Endodermal cell (in vitro differentiated cells): ENCODE measurements at regions not wholly inside any gene's neighbourhood (a gene's known extent, or its start where the extent isn't known, plus 50 kb on each side); places are given as distances from the start of the nearest gene placed in this dataset.

Experiments used
- DNase-seq: peaks from one replicate; pipeline ENCODE4 v3.0.0-alpha.2; 2017
- H3K27ac ChIP-seq: 2 replicates; pipeline ENCODE4 v1.5.1; 2013; ENCODE audit warnings: mild to moderate bottlenecking, low read depth, low read length, moderate library complexity
- H3K27me3 ChIP-seq: 2 replicates; pipeline ENCODE4 v1.6.1; 2013; ENCODE audit warnings: mild to moderate bottlenecking, low read length, moderate library complexity; ENCODE audit not compliant: insufficient read depth, control insufficient read depth, poor library complexity, severe bottlenecking
- H3K36me3 ChIP-seq: 2 replicates; pipeline ENCODE4 v1.7.0; 2013; ENCODE audit warnings: mild to moderate bottlenecking, low read length, moderate library complexity; ENCODE audit not compliant: control insufficient read depth, insufficient read depth
- H3K4me1 ChIP-seq: one replicate; pipeline ENCODE4 v1.7.0; 2013; ENCODE audit warnings: low read length; ENCODE audit not compliant: control insufficient read depth, insufficient read depth
- H3K4me3 ChIP-seq: 2 replicates; pipeline ENCODE4 v1.5.1; 2013; ENCODE audit warnings: mild to moderate bottlenecking, low read length, moderate library complexity
- H3K9ac ChIP-seq: 2 replicates; pipeline ENCODE4 v1.6.1; 2013; ENCODE audit warnings: mild to moderate bottlenecking, low read length, moderate library complexity; ENCODE audit not compliant: poor library complexity, severe bottlenecking; ENCODE audit errors: extremely low read depth
- H3K9me3 ChIP-seq: 2 replicates; pipeline ENCODE4 v1.6.1; 2013; ENCODE audit warnings: mild to moderate bottlenecking, low read length, moderate library complexity; ENCODE audit not compliant: control insufficient read depth
- H3K27ac Mint-ChIP-seq: 2 replicates; pipeline ENCODE4 v1.8.0; 2020; ENCODE audit warnings: mixed read lengths
- H3K27me3 Mint-ChIP-seq: 2 replicates; pipeline ENCODE4 v1.8.0; 2021; ENCODE audit warnings: mild to moderate bottlenecking, mixed read lengths; ENCODE audit not compliant: insufficient read depth
- H3K36me3 Mint-ChIP-seq: 2 replicates; pipeline ENCODE4 v1.8.0; 2020; ENCODE audit warnings: low read depth, mixed read lengths
- H3K4me1 Mint-ChIP-seq: 2 replicates; pipeline ENCODE4 v1.8.0; 2020; ENCODE audit warnings: mixed read lengths
- H3K4me3 Mint-ChIP-seq: 2 replicates; pipeline ENCODE4 v1.8.0; 2020; ENCODE audit warnings: mild to moderate bottlenecking, moderate library complexity, mixed read lengths
- H3K9me3 Mint-ChIP-seq: 2 replicates; pipeline ENCODE4 v1.8.0; 2020; ENCODE audit warnings: mild to moderate bottlenecking, mixed read lengths
- whole genome bisulfite sequencing, 2 experiments: methylation state at CpG; one replicate each; pipeline versions ENCODE4 v1.1.5 to v1.1.7; 2013; ENCODE audit warnings: missing lambda C conversion rate in 2 of 2, mixed read lengths in 1 of 2; ENCODE audit not compliant: insufficient coverage in 1 of 2, insufficient read length in 1 of 2; 5-methylcytosine and 5-hydroxymethylcytosine counted together
- TF ChIP-seq, protein P1 (sequence below): fragments of 200-600 bp; sonication (generic); conservative IDR thresholded peaks from 2 replicates; pipeline ENCODE4 v1.5.0; 2021; ENCODE audit warnings: antibody characterized with exemption, mild to moderate bottlenecking

DNA sequence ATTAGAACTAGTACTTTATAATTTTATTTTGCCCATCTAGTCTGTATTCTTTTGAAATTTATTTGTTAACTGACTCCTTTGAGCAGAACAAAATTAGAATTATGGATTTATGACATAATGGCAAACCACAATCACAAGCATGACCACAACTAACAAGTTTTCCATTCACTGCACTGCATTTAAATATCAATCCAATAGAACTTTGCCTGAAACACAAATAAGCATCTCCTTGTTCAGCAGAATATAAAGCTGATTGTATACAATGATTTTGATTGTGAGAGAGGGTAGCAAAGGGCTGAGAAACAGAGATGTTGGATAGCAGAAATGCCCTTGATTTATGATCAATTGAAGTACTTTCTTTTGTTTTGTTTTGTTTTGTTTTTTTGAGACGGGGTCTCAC, 495.5 kb upstream of the RGS18 start:
- H3K4me3 ChIP-seq, result no peak overlapping the region
- no peaks in the 10 kb centered on the region for H3K4me1 ChIP-seq
- Mint-ChIP-seq H3K36me3 (no peaks in the 10 kb centered on the region), H3K27me3 (no peaks in the 10 kb centered on the region), H3K9me3 (no peaks in the 10 kb centered on the region), H3K4me3 (no peak overlapping the region), H3K27ac (no peak overlapping the region), H3K4me1 (no peaks in the 10 kb centered on the region)
- DNase-seq, result no peak
- H3K36me3 ChIP-seq, result no peaks in the 10 kb centered on the region
- no peak overlapping the region for H3K9ac ChIP-seq
- no peaks in the 10 kb centered on the region for H3K27me3 ChIP-seq
- TF ChIP-seq, protein P1, sequence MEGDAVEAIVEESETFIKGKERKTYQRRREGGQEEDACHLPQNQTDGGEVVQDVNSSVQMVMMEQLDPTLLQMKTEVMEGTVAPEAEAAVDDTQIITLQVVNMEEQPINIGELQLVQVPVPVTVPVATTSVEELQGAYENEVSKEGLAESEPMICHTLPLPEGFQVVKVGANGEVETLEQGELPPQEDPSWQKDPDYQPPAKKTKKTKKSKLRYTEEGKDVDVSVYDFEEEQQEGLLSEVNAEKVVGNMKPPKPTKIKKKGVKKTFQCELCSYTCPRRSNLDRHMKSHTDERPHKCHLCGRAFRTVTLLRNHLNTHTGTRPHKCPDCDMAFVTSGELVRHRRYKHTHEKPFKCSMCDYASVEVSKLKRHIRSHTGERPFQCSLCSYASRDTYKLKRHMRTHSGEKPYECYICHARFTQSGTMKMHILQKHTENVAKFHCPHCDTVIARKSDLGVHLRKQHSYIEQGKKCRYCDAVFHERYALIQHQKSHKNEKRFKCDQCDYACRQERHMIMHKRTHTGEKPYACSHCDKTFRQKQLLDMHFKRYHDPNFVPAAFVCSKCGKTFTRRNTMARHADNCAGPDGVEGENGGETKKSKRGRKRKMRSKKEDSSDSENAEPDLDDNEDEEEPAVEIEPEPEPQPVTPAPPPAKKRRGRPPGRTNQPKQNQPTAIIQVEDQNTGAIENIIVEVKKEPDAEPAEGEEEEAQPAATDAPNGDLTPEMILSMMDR, result no peak
- H3K27ac ChIP-seq, result no peak overlapping the region
- 73 to 100% methylated on average over 1 of the region's 1 CpG for WGBS, 2 experiments
- no peaks in the 10 kb centered on the region for H3K9me3 ChIP-seq

DNA sequence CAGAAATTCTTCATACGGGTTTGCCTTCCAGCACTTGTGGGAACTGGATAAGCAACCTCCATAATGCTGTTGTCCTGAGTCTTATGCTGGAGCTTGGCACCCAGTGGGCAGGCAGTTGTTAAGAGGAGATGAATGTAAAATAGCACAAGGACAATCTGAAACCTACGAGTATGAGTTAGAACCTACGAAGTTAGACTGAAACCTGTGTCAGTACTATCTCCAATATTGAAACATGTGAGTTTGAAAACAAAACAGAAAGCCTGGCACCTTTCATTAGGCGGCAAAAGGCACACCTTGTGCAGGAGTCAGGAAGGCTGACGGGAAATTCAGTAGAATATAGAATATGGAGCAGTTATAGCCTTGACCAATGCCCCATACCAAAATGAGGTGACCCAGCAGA, 489.7 kb upstream of the RGS18 start:
- Histone ChIP-seq H3K9me3 (no peaks in the 10 kb centered on the region), H3K4me3 (no peak overlapping the region), H3K27ac (no peak overlapping the region), H3K36me3 (no peaks in the 10 kb centered on the region), H3K9ac (no peak overlapping the region), H3K4me1 (no peaks in the 10 kb centered on the region), H3K27me3 (no peaks in the 10 kb centered on the region)
- TF ChIP-seq, protein P1, result no peak
- Mint-ChIP-seq H3K27me3 (no peaks in the 10 kb centered on the region), H3K4me3 (no peak overlapping the region), H3K36me3 (no peaks in the 10 kb centered on the region), H3K4me1 (peaks cover 6% of the 10 kb centered on the region), H3K27ac (no peak overlapping the region), H3K9me3 (no peaks in the 10 kb centered on the region)
- DNase-seq, result no peak
- WGBS, 2 experiments, result 90 to 95% methylated on average over 5 of the region's 5 CpGs

DNA sequence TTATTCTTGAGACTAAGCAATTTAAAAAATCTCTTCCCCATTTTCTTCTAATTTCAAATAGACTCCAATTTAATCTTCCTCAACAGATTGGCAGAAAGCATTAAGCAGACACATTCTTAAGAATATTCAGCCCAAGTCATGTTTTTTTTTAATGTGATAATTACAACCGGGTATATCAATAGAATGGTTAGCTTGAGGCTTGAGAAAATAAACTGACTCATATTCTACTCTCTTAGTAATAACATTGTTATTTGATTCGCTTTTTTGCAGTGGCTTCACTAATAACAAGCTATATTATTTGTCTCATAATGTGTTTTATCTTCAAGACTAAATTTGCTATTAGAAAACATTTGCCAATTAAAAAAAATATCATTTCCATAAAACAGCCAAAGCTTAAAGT, 488.6 kb upstream of the RGS18 start:
- H3K9me3 ChIP-seq, result no peaks in the 10 kb centered on the region
- no peak for DNase-seq
- WGBS, 2 experiments, result 87% methylated on average over 2 of the region's 2 CpGs; no CpG with 5 or more reads in 1 of the 2 experiments

More for the DNA sequence above, 488.6 kb upstream of the RGS18 start:
- Mint-ChIP-seq H3K27ac (no peak overlapping the region), H3K9me3 (no peaks in the 10 kb centered on the region), H3K4me1 (peaks cover 6% of the 10 kb centered on the region), H3K36me3 (no peaks in the 10 kb centered on the region), H3K4me3 (no peak overlapping the region), H3K27me3 (no peaks in the 10 kb centered on the region)
- TF ChIP-seq, protein P1, result no peak
- Histone ChIP-seq H3K36me3 (no peaks in the 10 kb centered on the region), H3K27me3 (no peaks in the 10 kb centered on the region), H3K9ac (no peak overlapping the region), H3K4me3 (no peak overlapping the region), H3K4me1 (no peaks in the 10 kb centered on the region), H3K27ac (no peak overlapping the region)
